PC-9 (cell line): ENCODE measurements at regions not wholly inside any gene's neighbourhood (a gene's known extent, or its start where the extent isn't known, plus 50 kb on each side); places are given as distances from the start of the nearest gene placed in this dataset.

Experiments used
- BruUV-seq: library from RNA; stranded (reverse); fragments of 400-500 nt; replicated peaks from 2 replicates; lab custom pipeline; 2021; lab: Mats Ljungman, UMichigan
- CTCF ChIA-PET: fragments of 300-600 bp; sonication (Branson Sonifier 250); formaldehyde crosslinking; loops from one replicate; lab custom pipeline; 2022; ENCODE audit warnings: antibody characterized with exemption; lab: Charles Lee
- POLR2A ChIA-PET: fragments of 300-600 bp; sonication (Branson Sonifier 250); formaldehyde crosslinking; loops from one replicate; lab custom pipeline; 2022; ENCODE audit warnings: antibody characterized with exemption; ENCODE audit not compliant: unreplicated experiment; lab: Charles Lee
- DNase-seq, 2 experiments: peaks; one replicate each; pipeline versions ENCODE4 v3.0.0 to v3.0.0-alpha.2; 2015 to 2022; ENCODE audit warnings: mixed read lengths in 1 of 2
- H2AFZ ChIP-seq: fragments of 200-600 bp; sonication (generic); 2 replicates; pipeline ENCODE4 v1.8.1; 2017; ENCODE audit warnings: antibody characterized with exemption
- H3F3A ChIP-seq: fragments of 200-600 bp; sonication (generic); 2 replicates; pipeline ENCODE4 v1.8.1; 2017; ENCODE audit warnings: antibody characterized with exemption, mild to moderate bottlenecking, low read depth; ENCODE audit not compliant: insufficient read depth
- H3K27ac ChIP-seq: fragments of 200-600 bp; sonication (generic); 2 replicates; pipeline ENCODE4 v1.6.1; 2016; ENCODE audit warnings: mixed run types
- H3K27me3 ChIP-seq: fragments of 200-600 bp; sonication (generic); 2 replicates; pipeline ENCODE4 v1.6.1; 2016; ENCODE audit warnings: low read depth, mixed run types; ENCODE audit not compliant: insufficient read depth
- H3K36me3 ChIP-seq: fragments of 200-600 bp; sonication (generic); 2 replicates; pipeline ENCODE4 v1.6.1; 2016; ENCODE audit warnings: low read depth, mixed run types
- H3K4me1 ChIP-seq: fragments of 200-600 bp; sonication (generic); replicated peaks from 2 replicates; pipeline ENCODE4 v1.6.1; 2016; ENCODE audit warnings: mixed run types; ENCODE audit not compliant: insufficient read depth
- H3K4me2 ChIP-seq: fragments of 200-600 bp; sonication (generic); 2 replicates; pipeline ENCODE4 v1.6.1; 2017; ENCODE audit warnings: mixed run types
- H3K4me3 ChIP-seq: fragments of 200-600 bp; sonication (generic); 2 replicates; pipeline ENCODE4 v1.6.1; 2016; ENCODE audit warnings: mixed run types
- H3K79me2 ChIP-seq: fragments of 200-600 bp; sonication (generic); 2 replicates; pipeline ENCODE4 v1.6.1; 2017; ENCODE audit warnings: low read depth, mixed run types
- H3K9me2 ChIP-seq: fragments of 200-600 bp; sonication (generic); 2 replicates; pipeline ENCODE4 v1.8.1; 2017; ENCODE audit warnings: mild to moderate bottlenecking; ENCODE audit not compliant: insufficient read depth
- H3K9me3 ChIP-seq: fragments of 200-600 bp; sonication (generic); 2 replicates; pipeline ENCODE4 v1.8.1; 2016; ENCODE audit warnings: low read depth; ENCODE audit not compliant: insufficient read depth
- H4K20me1 ChIP-seq: fragments of 200-600 bp; sonication (generic); 2 replicates; pipeline ENCODE4 v1.8.1; 2017; ENCODE audit not compliant: insufficient read depth
- EZH2 ChIP-seq: fragments of 200-600 bp; sonication (generic); IDR thresholded peaks from 2 replicates; pipeline ENCODE4 v1.8.0; 2017; ENCODE audit warnings: antibody characterized with exemption, low read depth
- intact Hi-C: fragments of 100-400 bp; cut with micrococcal nuclease; formaldehyde crosslinking; loops from one replicate; pipeline ENCODE4 v1.10.0; 2022; ENCODE audit not compliant: unreplicated experiment
- TF ChIP-seq, protein P1 (sequence below): fragments of 200-600 bp; sonication (generic); conservative IDR thresholded peaks from 2 replicates; pipeline ENCODE4 v1.6.1; 2017; ENCODE audit warnings: mixed run types, antibody characterized with exemption, mild to moderate bottlenecking, moderate library complexity

DNA sequence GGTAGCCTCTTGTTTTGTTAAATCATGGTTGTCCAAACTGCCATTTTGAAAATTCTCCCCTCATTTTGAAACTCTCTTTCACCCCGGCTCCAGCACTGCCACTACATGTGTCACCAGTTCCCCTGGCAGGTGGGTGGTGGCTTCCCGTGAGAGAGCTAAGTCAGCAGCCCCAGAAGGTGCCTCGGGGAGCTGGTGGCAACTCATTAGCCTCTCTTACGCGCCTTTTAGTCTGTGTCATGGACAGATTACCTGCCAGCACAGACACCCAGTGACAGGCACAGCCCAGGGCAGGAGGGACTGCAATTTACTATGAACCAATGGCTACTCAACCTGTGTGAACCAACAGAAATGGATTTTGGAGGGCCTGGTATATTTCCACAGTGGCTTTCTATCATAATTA is 147.1 kb upstream of the SASH1 start:
- Histone ChIP-seq H3K79me2 (no peaks in the 10 kb centered on the region), H3K9me3 (no peaks in the 10 kb centered on the region), H3K9me2 (no peaks in the 10 kb centered on the region), H3F3A (peaks cover 34% of the 10 kb centered on the region), H3K4me1 (peaks cover 39% of the 10 kb centered on the region), H3K4me2 (no peak overlapping the region), H4K20me1 (no peaks in the 10 kb centered on the region), H3K4me3 (no peak overlapping the region), H3K36me3 (no peaks in the 10 kb centered on the region), H2AFZ (no peak overlapping the region), H3K27me3 (no peaks in the 10 kb centered on the region), H3K27ac (no peak overlapping the region)
- TF ChIP-seq EZH2: no peak
- TF ChIP-seq, protein P1, sequence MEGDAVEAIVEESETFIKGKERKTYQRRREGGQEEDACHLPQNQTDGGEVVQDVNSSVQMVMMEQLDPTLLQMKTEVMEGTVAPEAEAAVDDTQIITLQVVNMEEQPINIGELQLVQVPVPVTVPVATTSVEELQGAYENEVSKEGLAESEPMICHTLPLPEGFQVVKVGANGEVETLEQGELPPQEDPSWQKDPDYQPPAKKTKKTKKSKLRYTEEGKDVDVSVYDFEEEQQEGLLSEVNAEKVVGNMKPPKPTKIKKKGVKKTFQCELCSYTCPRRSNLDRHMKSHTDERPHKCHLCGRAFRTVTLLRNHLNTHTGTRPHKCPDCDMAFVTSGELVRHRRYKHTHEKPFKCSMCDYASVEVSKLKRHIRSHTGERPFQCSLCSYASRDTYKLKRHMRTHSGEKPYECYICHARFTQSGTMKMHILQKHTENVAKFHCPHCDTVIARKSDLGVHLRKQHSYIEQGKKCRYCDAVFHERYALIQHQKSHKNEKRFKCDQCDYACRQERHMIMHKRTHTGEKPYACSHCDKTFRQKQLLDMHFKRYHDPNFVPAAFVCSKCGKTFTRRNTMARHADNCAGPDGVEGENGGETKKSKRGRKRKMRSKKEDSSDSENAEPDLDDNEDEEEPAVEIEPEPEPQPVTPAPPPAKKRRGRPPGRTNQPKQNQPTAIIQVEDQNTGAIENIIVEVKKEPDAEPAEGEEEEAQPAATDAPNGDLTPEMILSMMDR: no peak
- no peak for DNase-seq
- ChIA-PET CTCF (no interaction called here), POLR2A (no interaction called here)
- no TSS peak for BruUV-seq
- intact Hi-C loops: no loop called here

DNA sequence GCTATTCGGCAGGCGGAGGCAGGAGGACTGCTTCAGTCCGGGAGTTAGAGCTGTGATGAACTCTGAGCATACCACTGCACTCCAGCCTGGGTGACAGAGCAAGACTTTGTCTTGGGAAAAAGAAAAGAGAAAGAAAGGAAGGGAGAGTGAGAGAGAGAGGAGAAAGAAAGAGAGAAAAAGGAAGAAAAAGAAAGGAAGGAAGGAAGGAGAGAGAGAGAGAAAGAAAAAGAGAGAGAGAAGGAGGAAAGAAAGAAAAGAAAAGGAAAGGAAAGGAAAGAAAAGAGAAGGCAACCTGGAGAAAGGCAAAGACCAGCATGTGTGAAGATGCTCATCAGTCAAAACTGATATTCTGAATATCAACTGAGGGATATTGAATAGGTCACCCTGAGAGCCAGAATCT is 143.1 kb upstream of the SASH1 start:
- intact Hi-C loops: no loop called here
- H4K20me1 ChIP-seq: no peaks in the 10 kb centered on the region
- no peak overlapping the region for H2AFZ ChIP-seq
- H3K36me3 ChIP-seq: no peaks in the 10 kb centered on the region
- TF ChIP-seq, protein P1: no peak
- no peak for TF ChIP-seq EZH2
- H3K9me3 ChIP-seq: no peaks in the 10 kb centered on the region
- H3K27ac ChIP-seq: no peak overlapping the region
- peaks cover 1% of the 10 kb centered on the region for H3K4me1 ChIP-seq
- no peaks in the 10 kb centered on the region for H3K9me2 ChIP-seq
- BruUV-seq: no TSS peak
- CTCF ChIA-PET: no interaction called here
- H3F3A ChIP-seq: no peaks in the 10 kb centered on the region
- no peak overlapping the region for H3K4me2 ChIP-seq
- no peaks in the 10 kb centered on the region for H3K27me3 ChIP-seq
- POLR2A ChIA-PET: no interaction called here
- no peak overlapping the region for H3K4me3 ChIP-seq
- no peaks in the 10 kb centered on the region for H3K79me2 ChIP-seq
- DNase-seq: no peak

DNA sequence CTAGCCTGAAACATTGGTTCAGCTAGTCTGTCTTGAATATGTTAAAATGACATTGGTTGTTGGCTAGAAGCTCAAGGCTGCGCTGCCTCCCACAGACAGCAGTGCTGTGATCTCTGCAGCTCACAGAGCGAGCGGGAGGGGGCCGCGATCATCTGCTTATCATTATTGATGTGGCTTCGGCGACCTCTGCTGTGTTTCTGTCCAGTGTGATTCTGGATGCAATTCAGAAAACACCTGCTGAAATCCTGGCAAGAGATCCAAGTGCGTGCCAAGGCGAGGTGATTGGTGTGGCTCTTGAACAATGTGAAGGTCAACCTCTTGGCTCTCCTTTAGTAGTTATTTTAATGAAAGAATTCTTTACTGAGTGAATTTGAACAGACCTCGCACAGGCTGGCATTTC is 142.3 kb upstream of the SASH1 start:
- Histone ChIP-seq H3K9me3 (no peaks in the 10 kb centered on the region), H3K4me2 (no peak overlapping the region), H2AFZ (no peak overlapping the region), H3K4me1 (no peaks in the 10 kb centered on the region), H3K27ac (no peak overlapping the region), H3K79me2 (no peaks in the 10 kb centered on the region), H3K27me3 (no peaks in the 10 kb centered on the region), H3F3A (no peaks in the 10 kb centered on the region), H3K4me3 (no peak overlapping the region), H3K36me3 (no peaks in the 10 kb centered on the region), H4K20me1 (no peaks in the 10 kb centered on the region), H3K9me2 (no peaks in the 10 kb centered on the region)
- BruUV-seq: no TSS peak
- intact Hi-C loops: no loop called here
- no peak for DNase-seq
- CTCF ChIA-PET: no interaction called here
- POLR2A ChIA-PET: no interaction called here
- TF ChIP-seq, protein P1: no peak
- no peak for TF ChIP-seq EZH2
